Dedifferentiated amniotic fluid mesenchymal stem cell (primary cell): ENCODE measurements at regions not wholly inside any gene's neighbourhood (a gene's known extent, or its start where the extent isn't known, plus 50 kb on each side); places are given as distances from the start of the nearest gene placed in this dataset.
"Not testable (repeated sequence)": the region's sequence is repeated elsewhere in the genome, so short reads cannot be mapped to it uniquely, and the experiment has no call there.

Source experiments
- DNase-seq: peaks from one replicate; pipeline ENCODE4 v3.0.0-alpha.2; 2016; ENCODE audit errors: extremely low spot score

- DNase-seq = no peak
Measured at GRCh38 chr2:109669731-109670130, 55.6 kb downstream of the SOWAHC start.

DNA sequence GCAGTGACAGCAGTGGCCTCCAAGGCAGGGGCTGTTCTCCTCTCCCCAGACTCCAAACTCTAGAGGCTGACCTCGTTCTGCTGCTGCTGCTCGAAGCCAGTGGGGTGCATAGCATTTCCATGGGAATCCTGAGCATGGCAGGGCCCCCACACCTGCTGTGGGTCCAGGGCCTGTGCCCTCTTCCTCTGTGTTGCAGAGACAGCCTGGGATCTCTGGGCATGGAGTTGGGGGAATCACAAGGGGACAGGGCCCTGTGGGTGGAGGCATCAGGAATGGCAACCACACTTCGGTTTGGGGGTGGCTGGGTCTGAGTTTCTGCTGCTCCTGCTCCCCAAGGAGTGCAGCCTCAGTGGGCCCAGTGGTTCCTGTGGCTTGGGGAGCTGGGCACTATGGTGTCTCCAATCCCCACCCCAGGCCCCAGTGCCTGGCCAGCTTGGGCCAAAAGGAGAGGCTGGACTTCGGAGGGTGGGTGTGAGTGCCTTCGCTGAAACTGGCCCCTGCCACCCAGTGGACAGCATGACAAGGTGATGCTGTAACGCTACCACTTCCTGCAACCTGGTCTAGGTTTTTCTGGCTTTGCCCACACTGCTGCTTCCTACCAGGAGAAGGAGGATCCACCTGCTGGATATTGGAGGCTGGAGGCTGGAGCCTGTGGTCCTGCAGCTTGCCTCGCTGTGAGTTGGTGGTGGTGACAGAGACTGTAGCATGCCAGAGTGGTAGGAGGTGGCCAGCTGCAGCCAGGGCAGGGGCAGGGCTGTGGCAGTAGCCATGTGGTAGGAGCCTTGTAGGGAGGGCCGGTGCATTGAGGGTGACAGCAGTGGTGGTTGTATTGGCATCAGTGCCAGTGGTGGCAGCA is 56.6 kb downstream of the SOWAHC start:
- no peak for DNase-seq

DNA sequence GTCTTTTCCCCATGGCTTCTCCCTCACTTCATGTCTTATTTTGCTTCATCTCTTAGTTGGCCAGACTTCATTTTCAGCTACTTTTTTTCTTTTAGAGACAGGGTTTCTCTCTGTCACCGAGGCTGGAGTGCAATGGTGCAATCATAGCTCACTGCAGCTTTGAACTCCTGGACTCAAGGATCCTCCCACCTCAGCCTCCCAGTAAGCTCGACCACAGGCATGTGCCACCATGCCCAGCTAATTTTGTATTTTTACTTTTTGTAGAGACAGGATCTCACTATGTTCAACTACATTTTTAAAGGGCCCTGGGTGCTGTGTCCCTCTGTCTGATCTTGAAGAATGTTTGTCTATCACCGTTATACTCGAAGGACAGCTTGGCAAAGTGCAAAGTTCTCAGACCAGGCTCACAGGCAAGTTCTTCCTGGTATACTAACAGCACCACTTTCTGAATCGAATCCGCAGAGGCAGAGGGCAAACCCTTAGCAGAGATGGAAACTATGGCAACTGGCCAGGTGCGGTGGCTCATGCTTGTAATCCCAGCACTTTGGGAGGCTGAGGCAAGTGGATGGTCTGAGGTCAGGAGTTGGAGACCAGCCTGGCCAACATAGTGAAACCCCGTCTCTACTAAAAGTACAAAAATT is 60.9 kb downstream of the SOWAHC start:
- DNase-seq = no peak

DNA sequence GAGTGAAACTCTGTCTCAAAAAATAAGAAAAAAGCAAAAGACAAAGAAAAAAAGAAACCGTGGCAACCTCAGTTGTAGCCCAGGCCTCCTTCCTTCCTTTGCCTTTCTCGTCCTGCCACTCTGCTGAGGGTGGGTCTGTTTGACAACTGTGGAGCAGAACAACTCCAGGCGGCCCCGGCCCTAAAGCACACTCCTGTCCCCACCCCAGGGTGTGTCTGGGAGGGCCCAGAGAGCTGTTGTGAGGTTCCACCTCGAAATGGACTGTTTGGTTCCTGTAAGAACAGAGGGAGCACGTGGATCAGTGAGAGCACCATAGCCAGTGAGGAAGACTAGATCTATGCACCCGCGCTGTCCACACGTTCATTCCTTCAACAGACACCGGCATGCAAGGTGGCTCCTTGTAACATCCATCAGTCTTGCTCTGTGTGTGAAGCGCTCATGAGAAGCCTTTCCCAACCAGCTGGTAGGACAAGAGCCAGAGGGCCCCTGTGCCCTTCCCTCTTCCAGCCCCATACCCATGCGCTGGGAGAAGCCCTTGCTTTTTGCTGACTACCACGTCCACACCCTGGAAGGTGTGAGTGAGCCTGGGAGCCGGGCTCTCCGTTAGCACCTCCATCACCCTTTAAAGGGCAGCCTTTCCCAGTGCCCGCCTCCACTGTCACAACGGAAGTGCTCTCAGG is 61.6 kb downstream of the SOWAHC start:
- no peak for DNase-seq

DNA sequence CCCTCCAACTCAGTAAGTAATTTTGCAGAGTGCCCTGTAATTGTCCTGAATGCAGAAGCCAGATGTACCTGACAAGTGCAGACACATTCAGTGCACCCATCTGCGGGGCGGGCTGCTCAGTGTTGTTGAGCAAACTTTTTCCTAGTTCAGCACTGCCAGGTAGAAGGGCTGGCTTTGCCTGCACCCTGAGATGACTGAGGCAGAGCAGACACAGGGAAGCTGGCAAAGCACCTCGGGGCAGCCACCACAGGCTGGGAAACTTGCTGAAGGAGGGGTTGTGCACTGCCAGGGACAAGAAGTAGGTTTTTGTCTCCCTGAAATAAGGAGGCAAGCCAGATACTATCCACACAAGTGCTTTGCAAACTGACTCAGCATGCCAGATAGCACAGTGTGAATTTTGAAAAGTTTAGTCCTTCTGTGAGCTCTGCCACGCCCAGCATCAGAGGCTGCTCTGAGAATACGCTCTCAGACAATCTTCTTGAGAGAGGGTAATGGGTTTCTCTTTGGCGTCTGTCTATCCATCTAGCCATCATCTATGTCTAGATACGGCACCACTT is 62.3 kb downstream of the SOWAHC start:
- no peak for DNase-seq

DNA sequence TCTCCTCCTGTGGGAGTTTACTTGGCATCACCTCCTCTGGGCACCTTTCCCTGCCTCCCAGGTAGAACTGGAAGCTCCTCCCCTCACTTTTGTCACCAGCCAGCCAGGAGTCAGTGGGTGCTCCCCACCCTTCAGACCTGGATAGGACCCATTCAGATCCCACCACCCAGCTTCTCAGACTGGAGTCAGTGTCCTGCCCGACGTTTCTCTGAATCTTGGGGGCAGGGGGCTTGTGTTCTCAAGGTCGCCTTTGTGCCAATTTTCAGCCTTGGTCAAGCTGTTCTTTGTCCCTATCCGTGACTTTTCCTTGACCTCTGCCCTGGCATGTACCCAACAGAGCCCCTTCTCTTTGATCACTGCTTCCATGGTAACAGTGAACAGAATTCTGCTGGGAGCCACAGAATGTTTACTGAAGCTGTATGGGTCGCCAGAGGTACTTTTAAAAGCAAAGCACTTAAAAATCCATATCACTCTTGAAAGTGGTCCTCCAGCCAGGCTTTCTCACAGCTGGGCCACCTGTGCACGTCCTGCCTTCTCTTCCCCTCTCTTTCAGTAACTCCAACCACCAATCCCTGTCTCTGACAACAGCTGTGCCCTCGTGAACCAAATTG is 63.1 kb downstream of the SOWAHC start:
- DNase-seq = not testable (repeated sequence)

DNA sequence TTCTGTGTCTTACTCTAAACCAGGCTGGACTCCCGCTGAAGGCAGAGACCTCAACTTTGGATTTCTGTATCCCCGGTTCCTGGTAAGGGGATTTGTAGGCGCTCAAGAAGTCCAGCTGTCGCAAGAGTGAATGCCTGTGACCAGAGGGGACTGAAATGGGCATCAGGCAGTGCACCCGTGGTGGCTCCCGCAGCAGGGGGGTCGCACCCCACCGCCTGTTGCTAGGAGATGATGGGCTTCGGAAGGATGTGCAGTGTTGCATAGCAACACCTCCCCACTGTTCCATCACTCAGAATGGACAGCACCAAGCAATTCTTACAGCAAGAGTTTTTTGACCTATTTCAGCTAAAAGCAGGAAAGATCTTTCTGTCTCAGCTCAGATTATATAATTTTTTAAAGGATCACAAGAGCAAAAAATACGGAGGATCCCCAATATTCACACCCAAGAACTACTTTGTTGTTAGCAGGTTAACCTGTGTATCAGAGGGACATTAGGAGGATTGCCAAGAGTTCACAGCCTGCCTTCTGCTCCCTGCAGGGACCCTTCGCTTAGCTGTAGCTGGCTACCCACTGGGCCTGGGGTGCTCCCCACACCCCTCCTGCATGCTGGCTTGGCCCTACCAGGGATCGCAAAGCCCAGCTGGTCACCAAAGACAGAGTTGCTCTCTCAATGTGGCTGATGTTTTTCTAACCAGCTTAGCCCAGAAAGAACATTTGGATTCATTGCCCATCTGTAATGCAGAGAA is 63.8 kb downstream of the SOWAHC start:
- DNase-seq = no peak

DNA sequence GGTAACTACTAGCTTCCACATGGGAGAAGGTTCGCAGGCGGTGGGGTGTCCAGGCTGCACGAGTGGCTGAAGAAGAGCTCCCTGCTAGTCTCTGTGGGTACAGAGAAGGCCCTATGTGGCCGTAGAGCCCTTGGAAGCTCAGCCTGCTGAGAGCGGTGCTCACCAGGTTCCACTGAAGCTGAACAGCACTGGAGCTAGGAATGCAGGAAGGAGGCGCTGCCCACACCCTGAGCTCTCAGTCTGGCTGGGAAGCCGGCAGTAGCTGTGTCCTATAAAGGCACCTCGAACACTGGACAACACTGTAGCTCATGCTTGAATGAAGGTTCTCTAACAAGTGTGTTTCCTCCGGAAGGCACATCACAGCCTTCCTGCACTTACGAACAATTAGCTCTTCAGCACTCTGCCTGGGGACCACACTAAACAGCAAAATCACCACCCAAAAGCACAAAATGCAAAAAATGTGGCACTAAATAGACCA is 64.6 kb downstream of the SOWAHC start:
- DNase-seq = not testable (repeated sequence)

GRCh38 chr2:109679225-109679624 is 65.1 kb downstream of the SOWAHC start:
- DNase-seq = no peak

GRCh38 chr2:109679626-109680025 is 65.5 kb downstream of the SOWAHC start:
- no peak for DNase-seq

GRCh38 chr2:109680523-109681297 is 66.5 kb downstream of the SOWAHC start:
- DNase-seq = no peak

- DNase-seq = no peak
Measured at GRCh38 chr2:109681633-109682380, 67.6 kb downstream of the SOWAHC start.

DNA sequence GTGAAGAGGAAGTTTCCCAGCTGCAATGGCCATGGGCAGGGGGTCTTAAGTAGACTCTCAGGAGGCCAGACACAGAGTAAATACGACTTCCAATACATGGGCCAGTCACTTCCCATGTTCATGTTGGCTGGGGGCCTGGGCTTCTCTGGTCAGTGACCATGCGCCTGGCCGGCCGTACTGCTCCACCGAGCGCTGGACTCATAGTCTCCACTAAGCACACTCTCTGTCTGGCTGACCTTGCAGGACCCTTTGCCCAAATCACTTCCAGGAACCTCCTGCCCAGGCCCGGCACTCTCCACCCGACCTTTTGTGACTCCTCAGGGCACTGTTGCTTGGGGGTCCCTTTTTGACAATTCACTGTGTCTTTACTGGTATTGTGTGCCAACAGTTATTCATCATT is 69.3 kb downstream of the SOWAHC start:
- no peak for DNase-seq

- DNase-seq = no peak
Measured at GRCh38 chr2:109685453-109685852, 71.3 kb downstream of the SOWAHC start.

DNA sequence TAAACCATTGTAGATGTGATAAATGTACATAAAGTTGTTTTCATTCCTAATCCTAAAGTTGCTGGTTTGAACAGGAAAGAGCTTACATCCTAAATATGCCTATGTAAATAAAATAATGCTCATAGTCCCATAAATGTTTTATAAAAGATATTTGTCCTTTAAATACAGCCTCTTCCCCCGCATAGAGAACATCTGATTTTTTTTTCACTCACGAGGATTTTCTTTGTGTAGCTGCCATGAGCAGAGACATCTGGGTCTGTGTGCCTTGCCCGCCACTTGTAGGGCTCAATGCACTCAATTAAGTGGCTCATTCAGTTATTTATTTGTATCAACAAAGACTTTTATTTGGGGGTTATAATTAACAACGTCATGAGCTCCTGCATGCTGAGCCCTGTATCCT is 72.8 kb downstream of the SOWAHC start:
- DNase-seq = no peak

DNA sequence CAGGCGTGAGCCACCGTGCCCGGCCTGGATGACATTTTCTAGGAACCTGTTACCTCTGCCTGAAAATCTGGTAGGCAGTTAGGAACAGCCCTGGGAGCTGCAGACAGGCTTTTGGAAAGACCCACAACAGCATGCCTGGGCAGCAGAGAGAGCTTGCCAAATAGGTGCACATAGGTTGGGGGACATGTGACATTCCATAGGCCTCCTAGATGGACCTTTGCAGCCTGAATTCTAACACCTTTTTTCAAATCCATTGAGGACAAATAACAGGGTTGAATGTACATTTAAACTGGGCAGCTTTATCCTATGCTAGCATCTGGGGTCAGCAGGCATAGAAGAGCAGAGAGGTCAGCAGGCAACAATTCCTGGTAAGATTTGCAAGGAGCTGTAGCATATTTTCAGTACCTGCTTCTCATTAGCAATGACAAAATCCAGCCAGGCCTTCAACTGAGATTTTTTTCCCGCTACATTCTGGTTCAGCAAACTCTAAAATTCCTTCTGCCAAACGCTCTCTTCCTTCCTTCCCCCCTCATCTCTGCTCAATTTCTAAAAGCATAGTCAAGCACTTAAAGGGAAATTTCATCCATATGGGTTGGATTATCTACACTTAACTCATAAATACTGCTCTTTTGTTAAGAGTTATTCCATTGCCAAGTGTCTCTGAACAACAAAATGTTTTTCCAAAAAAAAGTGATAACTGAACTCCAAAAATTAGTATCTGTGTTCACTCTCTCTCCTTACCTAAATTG is 75.2 kb downstream of the SOWAHC start:
- DNase-seq = no peak

GRCh38 chr2:109689973-109690372 is 75.8 kb downstream of the SOWAHC start:
- DNase-seq = no peak

DNA sequence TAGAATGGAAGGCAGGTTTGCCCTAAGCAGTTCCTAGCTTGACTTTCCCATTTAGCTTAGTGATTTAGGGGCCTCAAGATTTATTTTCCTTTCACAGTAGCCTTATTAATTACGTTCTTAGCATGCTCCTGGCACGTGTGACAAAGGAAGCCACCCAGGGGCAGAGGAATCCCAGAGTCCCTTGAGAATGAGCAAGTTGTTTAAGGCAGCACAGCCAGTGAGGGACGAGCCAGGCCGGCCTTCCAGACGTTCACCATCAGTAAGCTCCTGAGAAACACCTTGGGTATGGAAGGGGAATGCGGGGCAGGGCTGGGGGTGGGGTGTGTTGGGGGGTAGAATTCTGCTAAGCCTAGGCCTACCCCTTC is 76.3 kb downstream of the SOWAHC start:
- no peak for DNase-seq
